T-helper 2 cell treated with Interferon-gamma antibody and Interleukin-4, amounts not matched to agents 5 μg/mL and 100 μg/mL, for 36 hours (primary cell): ENCODE measurements at regions not wholly inside any gene's neighbourhood (a gene's known extent, or its start where the extent isn't known, plus 50 kb on each side); places are given as distances from the start of the nearest gene placed in this dataset.

ENCODE experiments used
- DNase-seq: peaks from one replicate; pipeline ENCODE4 v3.0.0; 2021; ENCODE audit warnings: low spot score
- H3K27ac Mint-ChIP-seq: one replicate; pipeline ENCODE4 v1.8.0; 2021; ENCODE audit warnings: mild to moderate bottlenecking, mixed read lengths
- H3K27me3 Mint-ChIP-seq: one replicate; pipeline ENCODE4 v1.8.0; 2021; ENCODE audit warnings: low read depth, mixed read lengths
- H3K36me3 Mint-ChIP-seq: one replicate; pipeline ENCODE4 v1.8.0; 2021; ENCODE audit warnings: low read depth, mixed read lengths
- H3K4me1 Mint-ChIP-seq: one replicate; pipeline ENCODE4 v1.8.0; 2021; ENCODE audit warnings: low read depth, mixed read lengths
- H3K4me3 Mint-ChIP-seq: one replicate; pipeline ENCODE4 v1.8.0; 2022; ENCODE audit warnings: mild to moderate bottlenecking, moderate library complexity, mixed read lengths
- H3K9me3 Mint-ChIP-seq: one replicate; pipeline ENCODE4 v1.8.0; 2021; ENCODE audit warnings: mixed read lengths

DNA sequence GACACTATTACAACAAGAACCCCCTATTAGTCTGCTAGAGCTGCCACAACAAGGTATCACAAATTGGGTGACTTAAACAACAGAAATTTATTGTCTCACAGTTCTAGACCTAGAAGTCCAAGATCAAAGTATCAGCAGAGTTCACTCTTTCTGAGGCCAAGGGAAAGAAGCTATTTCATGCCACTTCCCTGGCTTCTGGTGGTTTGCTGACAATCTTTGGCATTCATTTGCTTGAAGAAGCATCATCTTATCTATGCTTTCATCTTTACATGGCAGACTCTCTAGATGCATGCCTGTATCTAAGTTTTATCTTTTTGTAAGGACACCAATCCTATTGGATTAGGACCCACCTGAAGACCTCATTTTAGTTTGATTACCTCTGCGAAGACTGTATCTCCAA is 296.8 kb upstream of the MARCKS start:
- no peak overlapping the region for H3K4me3 Mint-ChIP-seq
- H3K27ac Mint-ChIP-seq: no peak overlapping the region
- no peaks in the 10 kb centered on the region for H3K27me3 Mint-ChIP-seq
- no peaks in the 10 kb centered on the region for H3K9me3 Mint-ChIP-seq
- no peaks in the 10 kb centered on the region for H3K36me3 Mint-ChIP-seq
- no peaks in the 10 kb centered on the region for H3K4me1 Mint-ChIP-seq
- DNase-seq: no peak

DNA sequence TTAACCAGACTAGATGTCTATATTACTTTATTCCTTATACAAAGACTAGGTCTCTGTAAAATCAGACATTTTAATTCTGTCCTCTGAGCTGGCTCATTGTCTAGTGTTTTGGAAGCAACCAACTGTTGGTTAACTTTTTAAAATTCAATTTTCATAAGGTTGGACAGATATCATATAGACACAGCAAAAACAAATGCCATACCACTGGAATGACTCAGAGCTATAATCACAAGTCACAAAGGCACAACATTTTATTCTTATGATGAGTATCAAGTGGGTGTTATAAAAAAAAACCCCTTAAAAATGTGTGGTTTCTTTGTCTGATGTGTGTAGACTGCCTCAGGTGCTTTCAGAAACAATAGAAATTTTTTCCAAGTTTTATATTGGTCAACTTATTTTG is 296.2 kb upstream of the MARCKS start:
- H3K27ac Mint-ChIP-seq: no peak overlapping the region
- no peak overlapping the region for H3K4me3 Mint-ChIP-seq
- H3K27me3 Mint-ChIP-seq: no peaks in the 10 kb centered on the region
- DNase-seq: no peak
- no peaks in the 10 kb centered on the region for H3K9me3 Mint-ChIP-seq
- no peaks in the 10 kb centered on the region for H3K36me3 Mint-ChIP-seq
- no peaks in the 10 kb centered on the region for H3K4me1 Mint-ChIP-seq

DNA sequence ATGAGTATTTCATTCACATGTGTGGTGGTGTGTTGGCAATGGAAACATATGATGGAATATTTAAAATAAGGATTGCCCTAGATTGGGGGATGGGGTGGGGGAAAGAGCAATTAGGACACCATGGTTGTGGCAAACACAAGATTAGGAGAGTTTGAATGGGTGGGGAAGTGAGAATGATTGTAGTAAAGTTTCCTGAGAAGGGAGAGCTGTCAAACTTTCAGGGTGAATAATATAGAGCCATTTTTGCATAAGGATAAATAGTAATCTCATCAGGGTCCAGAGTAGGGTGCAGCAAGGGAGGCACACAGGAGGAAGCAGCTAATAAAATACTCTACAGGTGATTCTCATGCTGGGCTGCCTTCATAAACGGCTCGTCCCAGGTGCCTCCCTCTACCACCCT is 294.9 kb upstream of the MARCKS start:
- DNase-seq: no peak
- H3K9me3 Mint-ChIP-seq: no peaks in the 10 kb centered on the region
- no peaks in the 10 kb centered on the region for H3K27me3 Mint-ChIP-seq
- H3K27ac Mint-ChIP-seq: no peak overlapping the region
- H3K36me3 Mint-ChIP-seq: no peaks in the 10 kb centered on the region
- no peaks in the 10 kb centered on the region for H3K4me1 Mint-ChIP-seq
- H3K4me3 Mint-ChIP-seq: no peak overlapping the region

DNA sequence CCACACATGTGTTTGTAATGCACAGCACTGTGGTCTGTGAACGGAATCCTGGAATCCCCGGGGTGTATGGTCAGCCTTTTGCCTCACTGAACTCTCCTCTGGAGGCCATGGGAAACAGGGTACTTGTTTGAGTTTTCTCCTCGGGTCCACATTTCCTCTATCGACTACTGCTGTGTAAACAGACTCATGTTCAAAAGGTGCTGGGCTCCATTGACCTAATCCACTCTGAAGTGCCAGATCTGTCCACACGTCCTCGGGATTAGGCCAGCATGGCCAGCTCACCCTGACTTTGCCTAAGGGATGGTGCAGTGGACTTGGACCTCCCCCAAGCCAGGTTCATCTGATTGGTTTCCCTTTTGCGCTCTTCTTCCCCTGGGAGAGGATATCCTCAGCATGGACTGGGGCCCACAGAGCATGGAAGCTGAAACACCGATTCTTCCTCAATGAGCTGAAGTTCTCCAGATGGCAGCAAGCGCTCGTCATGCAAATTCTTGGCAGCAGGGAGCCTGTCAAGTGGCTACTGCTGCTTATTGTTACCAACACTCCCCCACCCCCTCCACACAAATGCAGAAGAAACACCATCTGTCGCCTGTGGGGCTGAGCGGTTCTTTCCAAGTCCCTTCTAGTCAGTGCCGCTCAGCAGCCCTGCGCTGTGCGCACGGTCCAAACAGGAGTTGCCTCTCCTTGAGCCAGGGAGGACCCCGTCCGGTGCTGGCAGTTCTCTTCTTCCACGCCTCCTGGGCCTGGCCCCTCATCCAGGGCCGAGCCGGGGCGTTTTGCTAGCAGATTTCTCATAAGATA is 292.6 kb upstream of the MARCKS start:
- Mint-ChIP-seq H3K9me3 (no peaks in the 10 kb centered on the region), H3K4me3 (no peak overlapping the region), H3K27ac (no peak overlapping the region)

DNA sequence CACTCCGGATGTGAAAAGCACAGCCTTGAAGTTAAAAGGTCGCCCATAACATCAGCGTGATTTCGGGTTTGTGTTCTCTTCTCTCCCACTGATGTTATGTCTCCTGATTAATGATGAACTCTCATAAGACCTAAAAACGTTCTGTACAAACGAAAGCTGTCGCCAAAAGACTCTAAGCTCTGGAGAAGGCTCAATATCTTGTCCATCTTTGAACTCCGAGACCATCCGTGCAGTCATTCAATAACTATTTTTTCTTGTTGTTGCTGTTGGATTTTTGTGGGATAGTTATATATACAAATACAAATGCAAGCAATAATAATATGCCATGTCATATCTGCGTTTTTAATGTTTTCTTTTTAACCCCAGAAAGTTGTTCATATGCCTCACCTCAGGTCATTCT is 291.8 kb upstream of the MARCKS start:
- Mint-ChIP-seq H3K27me3 (no peaks in the 10 kb centered on the region), H3K4me1 (no peaks in the 10 kb centered on the region), H3K9me3 (no peaks in the 10 kb centered on the region), H3K4me3 (no peak overlapping the region), H3K27ac (no peak overlapping the region), H3K36me3 (no peaks in the 10 kb centered on the region)
- no peak for DNase-seq

More for the DNA sequence above, 292.6 kb upstream of the MARCKS start:
- H3K36me3 Mint-ChIP-seq: no peaks in the 10 kb centered on the region
- H3K4me1 Mint-ChIP-seq: no peaks in the 10 kb centered on the region
- no peaks in the 10 kb centered on the region for H3K27me3 Mint-ChIP-seq
- DNase-seq: no peak

DNA sequence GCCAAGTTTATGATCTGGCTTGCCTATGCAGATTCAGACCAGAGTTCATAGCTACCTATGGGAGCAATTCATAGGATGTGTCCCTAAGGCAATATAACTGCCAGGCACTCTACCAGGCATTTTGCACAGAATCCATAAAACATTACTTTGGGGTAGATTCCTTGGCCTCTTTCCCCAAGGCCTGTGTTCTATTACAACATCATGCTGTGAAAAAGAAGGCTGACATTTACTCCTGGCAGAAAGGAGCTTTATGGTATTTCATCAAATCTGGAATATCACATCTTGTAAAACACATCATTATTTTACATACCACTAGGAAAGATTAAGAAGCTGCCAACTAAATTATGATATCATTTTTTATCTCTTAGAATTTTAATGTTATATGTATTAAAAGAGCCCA is 287.0 kb upstream of the MARCKS start:
- Mint-ChIP-seq H3K4me1 (no peaks in the 10 kb centered on the region), H3K27me3 (no peaks in the 10 kb centered on the region), H3K4me3 (no peak overlapping the region), H3K27ac (no peak overlapping the region), H3K9me3 (no peaks in the 10 kb centered on the region), H3K36me3 (no peaks in the 10 kb centered on the region)
- no peak for DNase-seq

DNA sequence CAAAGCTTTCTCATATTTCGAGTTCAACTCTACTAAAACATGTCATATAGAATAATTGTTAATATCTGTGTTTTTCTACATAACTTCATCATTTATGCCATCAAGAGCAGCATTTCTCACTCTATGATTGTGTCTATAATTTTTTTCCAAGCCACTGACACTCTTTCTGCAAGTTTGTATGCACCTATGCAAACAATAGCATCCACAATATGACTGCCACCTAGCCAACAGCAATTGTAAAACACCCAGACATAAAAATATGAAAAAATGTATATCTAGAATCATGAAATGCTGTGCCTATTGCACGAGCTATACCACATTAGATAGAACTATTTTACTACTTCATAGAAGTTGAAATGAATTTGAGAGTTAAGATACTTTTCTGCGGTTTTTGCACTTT is 286.5 kb upstream of the MARCKS start:
- H3K4me1 Mint-ChIP-seq: no peaks in the 10 kb centered on the region

DNA sequence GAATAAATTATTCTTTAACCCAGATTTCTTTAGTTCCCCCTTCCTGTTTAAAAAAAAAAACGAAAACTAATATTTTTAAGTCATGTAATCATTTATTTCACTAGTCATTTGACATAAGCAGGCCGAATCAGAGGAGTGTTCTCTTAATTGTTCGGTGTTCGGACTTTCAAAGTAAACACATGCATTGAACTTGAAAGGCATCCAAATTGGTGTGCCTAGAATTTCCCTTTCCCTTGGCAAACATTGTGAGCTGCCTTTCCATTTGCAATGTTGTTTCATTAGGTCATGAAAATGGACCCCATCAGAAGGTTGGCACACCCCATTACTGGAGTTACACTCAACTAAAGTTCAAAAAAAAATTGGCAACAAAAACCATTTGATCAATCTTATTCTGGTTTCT is 283.0 kb upstream of the MARCKS start:
- Mint-ChIP-seq H3K4me1 (no peaks in the 10 kb centered on the region), H3K4me3 (no peak overlapping the region), H3K27ac (no peak overlapping the region), H3K9me3 (no peaks in the 10 kb centered on the region), H3K27me3 (no peaks in the 10 kb centered on the region), H3K36me3 (no peaks in the 10 kb centered on the region)
- DNase-seq: no peak

More for the DNA sequence above, 286.5 kb upstream of the MARCKS start:
- H3K27ac Mint-ChIP-seq: no peak overlapping the region
- H3K36me3 Mint-ChIP-seq: no peaks in the 10 kb centered on the region
- no peaks in the 10 kb centered on the region for H3K9me3 Mint-ChIP-seq
- DNase-seq: no peak
- no peaks in the 10 kb centered on the region for H3K27me3 Mint-ChIP-seq
- no peak overlapping the region for H3K4me3 Mint-ChIP-seq

DNA sequence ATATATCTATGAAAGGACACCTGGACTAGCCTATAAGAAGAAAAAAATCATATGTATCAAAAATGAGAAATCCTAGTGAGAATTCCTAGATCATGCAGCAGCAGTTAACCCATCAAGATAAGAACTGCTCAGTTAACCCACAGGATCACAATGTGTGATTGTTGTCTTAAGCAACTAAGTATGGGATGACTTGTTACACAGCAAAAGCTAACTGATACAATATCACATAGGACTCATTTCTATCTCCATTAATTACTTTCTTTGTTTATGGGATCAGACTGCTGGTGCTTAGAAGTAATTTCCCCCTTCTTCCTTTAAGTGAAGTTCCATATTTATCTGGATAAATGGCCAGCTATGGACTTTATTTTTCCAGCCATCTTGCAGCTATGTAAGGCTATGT is 280.8 kb upstream of the MARCKS start:
- Mint-ChIP-seq H3K27me3 (no peaks in the 10 kb centered on the region), H3K27ac (no peak overlapping the region), H3K4me3 (no peak overlapping the region), H3K9me3 (no peaks in the 10 kb centered on the region), H3K36me3 (no peaks in the 10 kb centered on the region), H3K4me1 (no peaks in the 10 kb centered on the region)
- DNase-seq: no peak

DNA sequence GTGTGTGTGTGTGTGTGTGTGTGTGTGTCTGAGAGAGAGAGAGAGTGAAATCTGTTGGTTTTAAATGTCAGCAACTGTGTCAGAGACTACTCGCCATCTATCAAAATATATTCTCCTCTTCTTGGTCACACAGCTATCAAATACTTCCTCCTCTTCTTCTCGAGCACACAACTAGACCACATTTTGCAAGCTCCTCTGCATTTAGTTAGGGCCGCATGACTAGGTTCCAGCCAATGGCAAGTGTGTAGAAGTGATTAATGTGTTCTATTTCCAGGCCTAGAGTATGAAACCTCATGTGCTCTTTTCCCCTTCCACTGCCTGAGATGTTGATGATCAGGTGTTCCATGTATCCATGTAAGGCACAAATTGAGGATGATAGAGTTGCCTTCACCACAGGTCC is 278.5 kb upstream of the MARCKS start:
- no peaks in the 10 kb centered on the region for H3K4me1 Mint-ChIP-seq
- no peaks in the 10 kb centered on the region for H3K9me3 Mint-ChIP-seq
- no peaks in the 10 kb centered on the region for H3K27me3 Mint-ChIP-seq
- H3K27ac Mint-ChIP-seq: no peak overlapping the region
- no peak overlapping the region for H3K4me3 Mint-ChIP-seq
- DNase-seq: no peak
- no peaks in the 10 kb centered on the region for H3K36me3 Mint-ChIP-seq

DNA sequence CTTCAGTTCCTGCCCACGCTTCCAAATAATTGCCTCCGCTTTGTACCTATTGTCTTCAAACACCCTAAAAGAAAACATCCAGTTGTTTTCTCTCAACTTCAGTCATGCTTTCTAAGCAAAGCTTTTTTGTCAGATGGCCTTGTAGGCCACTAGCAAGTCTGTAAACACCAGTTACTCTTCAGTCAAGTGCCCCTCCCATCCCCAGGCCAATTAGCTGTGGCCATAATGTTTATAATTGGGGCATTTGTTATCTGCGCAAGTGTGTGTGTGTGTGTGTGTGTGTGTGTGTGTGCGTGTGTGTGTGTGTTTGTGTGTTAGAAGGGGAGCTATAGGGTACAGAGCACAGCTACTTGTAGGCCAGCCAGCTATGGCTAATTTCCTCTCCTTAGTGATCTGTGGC is 272.4 kb upstream of the MARCKS start:
- Mint-ChIP-seq H3K4me3 (no peak overlapping the region), H3K27me3 (no peaks in the 10 kb centered on the region), H3K27ac (no peak overlapping the region), H3K4me1 (no peaks in the 10 kb centered on the region), H3K9me3 (no peaks in the 10 kb centered on the region), H3K36me3 (no peaks in the 10 kb centered on the region)
- no peak for DNase-seq

DNA sequence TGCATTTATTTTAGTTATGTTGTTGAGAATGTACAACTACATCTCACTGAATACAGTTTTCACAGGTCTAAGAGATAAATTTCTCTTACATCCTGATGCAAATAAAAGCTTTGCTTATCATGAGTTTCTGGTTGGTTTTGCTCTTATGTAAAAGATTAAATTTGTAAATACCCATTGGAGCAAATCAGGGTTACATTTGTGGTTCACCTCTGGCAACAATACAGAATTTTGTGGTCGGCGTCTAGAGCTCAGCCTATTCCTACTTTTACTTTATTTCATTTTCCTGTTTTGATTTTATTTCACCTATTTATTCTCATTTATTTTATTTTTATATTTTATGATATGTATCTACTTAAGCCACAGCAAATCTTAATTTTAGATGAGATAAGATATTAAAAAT is 271.9 kb upstream of the MARCKS start:
- Mint-ChIP-seq H3K27ac (no peak overlapping the region), H3K36me3 (no peaks in the 10 kb centered on the region), H3K27me3 (no peaks in the 10 kb centered on the region), H3K4me3 (no peak overlapping the region), H3K9me3 (no peaks in the 10 kb centered on the region), H3K4me1 (no peaks in the 10 kb centered on the region)
- no peak for DNase-seq

DNA sequence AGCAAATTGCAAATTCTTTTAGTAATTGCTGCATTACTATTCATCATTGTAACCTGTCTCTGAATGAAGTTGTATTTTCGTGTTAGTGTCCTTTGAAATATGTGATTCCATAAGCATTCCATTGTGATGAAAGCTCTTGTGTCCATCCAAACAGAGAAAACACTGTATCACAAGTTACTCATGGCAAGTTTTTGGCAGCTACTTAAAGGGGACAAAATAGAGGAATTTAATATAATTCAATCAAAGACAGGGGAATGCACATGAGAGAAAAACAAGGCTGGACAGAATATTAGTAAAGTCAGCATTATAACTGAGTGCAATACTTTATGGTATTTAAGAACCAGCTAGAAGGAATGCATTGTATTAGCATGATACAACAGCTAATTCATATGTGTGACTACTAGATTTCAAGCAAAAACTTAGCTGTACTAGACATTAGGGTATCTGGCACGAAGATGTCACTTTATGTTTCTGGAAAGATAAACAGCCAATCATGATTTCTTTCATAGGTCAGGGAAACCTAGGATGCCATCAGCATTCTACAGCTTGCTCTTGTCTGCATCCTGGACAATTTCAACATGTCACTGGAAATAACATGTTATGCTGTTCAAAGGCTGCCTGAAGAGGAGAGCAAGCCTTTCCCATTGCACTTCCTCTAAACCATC is 270.6 kb upstream of the MARCKS start:
- no peaks in the 10 kb centered on the region for H3K36me3 Mint-ChIP-seq
- H3K4me1 Mint-ChIP-seq: no peaks in the 10 kb centered on the region
- H3K9me3 Mint-ChIP-seq: no peaks in the 10 kb centered on the region
- no peak overlapping the region for H3K27ac Mint-ChIP-seq
- no peaks in the 10 kb centered on the region for H3K27me3 Mint-ChIP-seq
- no peak overlapping the region for H3K4me3 Mint-ChIP-seq
- DNase-seq: no peak

DNA sequence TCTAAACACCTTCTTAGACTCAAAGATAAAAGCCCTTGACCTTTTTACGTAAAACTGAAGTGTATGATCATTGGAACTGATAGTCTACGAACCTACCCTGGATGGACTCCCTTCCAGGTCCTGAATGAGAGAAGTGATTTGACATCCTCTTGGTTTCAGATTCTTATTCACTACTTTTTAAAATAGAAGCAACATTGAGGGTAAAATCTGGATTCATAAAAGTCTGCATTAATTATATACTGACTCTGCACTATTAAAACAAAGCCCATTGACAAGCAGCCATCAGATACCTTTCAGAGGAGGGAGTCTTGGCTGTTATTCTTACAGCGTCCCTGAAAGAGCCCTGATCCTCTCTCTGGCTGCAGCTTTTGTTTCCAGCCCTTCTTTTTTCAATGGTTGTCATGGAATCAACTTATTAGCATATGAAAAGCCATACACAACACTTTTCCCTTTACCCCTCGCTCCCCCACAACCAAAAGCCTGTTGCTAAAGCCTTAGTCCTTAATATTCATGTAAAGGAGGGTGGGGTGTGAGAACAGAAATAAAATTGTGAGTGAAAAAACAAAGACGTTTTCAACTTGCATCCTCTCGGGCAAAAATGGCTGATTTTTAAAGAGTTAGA is 270.0 kb upstream of the MARCKS start:
- Mint-ChIP-seq H3K4me3 (no peak overlapping the region), H3K9me3 (no peaks in the 10 kb centered on the region), H3K4me1 (no peaks in the 10 kb centered on the region)

More for the DNA sequence above, 270.0 kb upstream of the MARCKS start:
- Mint-ChIP-seq H3K27me3 (no peaks in the 10 kb centered on the region), H3K27ac (no peak overlapping the region), H3K36me3 (no peaks in the 10 kb centered on the region)
- no peak for DNase-seq
